ENCODE measurements at regions not wholly inside any gene's neighbourhood (a gene's known extent, or its start where the extent isn't known, plus 50 kb on each side); places are given as distances from the start of the nearest gene placed in this dataset.
"Not testable (repeated sequence)": the region's sequence is repeated elsewhere in the genome, so short reads cannot be mapped to it uniquely, and the experiment has no call there.

- DNase-seq = no peak
These were observed 129.1 kb downstream of the TNFRSF21 start for GRCh38 chr6:47180633-47181032.

GRCh38 chr6:47179286-47179685 is 130.4 kb downstream of the TNFRSF21 start:
- no peak for DNase-seq

DNA sequence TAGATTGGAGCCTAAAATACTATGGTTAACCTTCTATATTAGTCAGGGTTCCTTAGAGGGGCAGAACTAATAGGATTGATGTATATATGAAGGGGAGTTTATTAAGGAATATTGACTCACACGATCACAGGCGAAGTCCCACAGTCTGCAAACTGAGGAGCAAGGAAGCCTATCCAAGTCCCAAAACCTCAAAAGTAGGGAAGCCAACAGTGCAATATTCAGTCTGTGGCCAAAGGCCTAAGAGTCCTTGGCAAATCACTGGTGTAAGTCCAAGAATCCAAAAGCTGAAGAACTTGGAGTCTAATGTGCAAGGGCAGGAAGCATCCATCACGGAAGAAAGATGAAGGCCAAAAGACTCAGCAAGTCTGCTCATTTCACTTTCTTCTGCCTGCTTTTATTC is 133.5 kb upstream of the ADGRF1 start:
- no peak for DNase-seq

GRCh38 chr6:47174502-47175023 is 132.4 kb upstream of the ADGRF1 start:
- DNase-seq = no peak

DNA sequence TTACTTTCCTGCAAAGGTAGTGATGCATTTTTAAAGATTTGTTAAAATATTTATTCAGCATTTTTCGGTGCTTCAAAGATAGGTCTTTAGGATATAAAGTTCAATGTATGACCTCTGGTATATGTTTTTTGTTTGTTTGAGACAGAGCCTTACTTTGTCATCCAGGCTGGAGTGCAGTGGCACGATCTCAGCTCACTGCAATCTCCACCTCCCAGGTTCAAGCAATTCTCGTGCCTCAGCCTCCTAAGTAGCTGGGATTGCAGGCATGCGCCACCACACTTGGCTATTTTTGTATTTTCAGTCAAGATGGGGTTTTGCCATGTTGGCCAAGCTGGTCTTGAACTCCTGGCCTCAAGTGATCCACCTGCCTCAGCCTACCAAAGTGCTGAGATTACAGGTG is 131.9 kb upstream of the ADGRF1 start:
- not testable (repeated sequence) for DNase-seq

- DNase-seq = not testable (repeated sequence)
These were observed 131.0 kb upstream of the ADGRF1 start for GRCh38 chr6:47173145-47173544.

DNA sequence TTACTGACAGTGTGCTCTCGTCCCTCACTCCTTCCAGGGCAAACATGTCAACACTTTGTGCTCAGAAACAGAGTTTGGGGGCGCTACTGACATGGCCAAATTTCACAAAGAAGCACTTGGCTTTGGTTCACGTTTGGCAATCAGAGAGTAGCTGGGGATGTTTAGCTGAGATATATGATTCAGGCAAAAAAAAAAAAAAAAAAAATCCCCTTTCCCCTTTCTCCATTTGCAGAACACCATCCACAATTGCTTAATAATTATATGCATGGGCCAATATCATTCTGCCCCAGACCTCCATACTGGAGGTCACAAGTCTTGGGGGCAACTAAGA is 128.4 kb upstream of the ADGRF1 start:
- DNase-seq = no peak

GRCh38 chr6:47169785-47170616 is 127.9 kb upstream of the ADGRF1 start:
- DNase-seq = no peak

- DNase-seq = no peak
These were observed 126.0 kb upstream of the ADGRF1 start for GRCh38 chr6:47168180-47168579.

- no peak for DNase-seq
These were observed 123.8 kb upstream of the ADGRF1 start for GRCh38 chr6:47165918-47166317.

DNA sequence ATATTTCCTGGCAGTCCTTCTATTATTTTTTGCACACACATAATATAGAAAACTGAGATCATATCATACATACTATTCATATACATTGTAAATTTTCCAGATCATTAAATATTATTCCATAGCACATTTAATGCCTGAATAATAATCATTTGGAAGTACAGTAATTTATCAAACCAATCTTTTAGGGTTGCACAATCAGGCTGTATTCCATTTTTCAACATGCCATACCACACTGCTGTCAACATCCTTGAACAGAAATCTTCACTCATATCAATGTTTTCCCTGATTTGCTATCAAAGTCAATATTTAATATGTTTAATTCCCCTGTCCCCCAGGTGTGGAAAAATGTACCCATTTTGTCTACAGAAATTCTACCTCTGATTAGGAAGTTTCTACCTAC is 122.7 kb upstream of the ADGRF1 start:
- DNase-seq = no peak

DNA sequence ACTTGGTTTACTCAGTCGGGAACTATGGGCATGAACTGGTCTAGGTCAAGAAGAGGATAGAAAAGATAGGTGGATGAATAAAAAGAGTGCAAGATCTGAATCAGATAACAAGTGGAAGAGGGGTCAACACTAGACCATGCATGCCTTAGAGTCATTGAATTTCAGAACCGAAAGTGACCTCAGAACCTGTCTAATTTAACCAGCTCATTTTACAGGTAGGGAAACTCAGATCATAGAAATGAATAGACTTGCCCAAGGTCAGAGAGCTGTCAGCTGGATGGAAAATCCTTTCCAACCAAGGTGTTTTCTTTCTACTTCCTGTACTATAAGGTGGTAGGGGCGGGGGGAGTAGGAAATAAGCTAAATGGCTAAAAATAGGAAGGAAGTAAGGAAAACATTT is 121.4 kb upstream of the ADGRF1 start:
- no peak for DNase-seq

DNA sequence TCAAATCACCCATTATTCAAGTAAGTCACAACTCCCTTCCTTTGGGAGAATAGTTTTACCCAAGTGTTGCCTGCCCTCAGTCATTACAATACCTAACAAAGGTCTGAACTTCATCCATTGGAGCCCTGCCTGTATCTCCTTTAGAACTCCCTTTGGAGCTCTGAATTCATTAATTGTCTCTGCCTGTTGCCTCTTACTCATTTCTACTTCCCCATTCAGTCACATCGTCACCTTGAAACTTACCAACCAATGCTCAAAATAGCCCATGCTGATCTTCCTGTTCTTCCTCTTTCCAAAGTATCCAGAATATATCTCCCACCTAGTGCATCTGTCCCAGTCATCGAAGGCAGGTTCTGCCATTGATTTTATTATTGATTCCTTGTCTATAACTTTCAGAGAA is 120.7 kb upstream of the ADGRF1 start:
- DNase-seq = no peak

GRCh38 chr6:47162231-47162630 is 120.1 kb upstream of the ADGRF1 start:
- DNase-seq = no peak

DNA sequence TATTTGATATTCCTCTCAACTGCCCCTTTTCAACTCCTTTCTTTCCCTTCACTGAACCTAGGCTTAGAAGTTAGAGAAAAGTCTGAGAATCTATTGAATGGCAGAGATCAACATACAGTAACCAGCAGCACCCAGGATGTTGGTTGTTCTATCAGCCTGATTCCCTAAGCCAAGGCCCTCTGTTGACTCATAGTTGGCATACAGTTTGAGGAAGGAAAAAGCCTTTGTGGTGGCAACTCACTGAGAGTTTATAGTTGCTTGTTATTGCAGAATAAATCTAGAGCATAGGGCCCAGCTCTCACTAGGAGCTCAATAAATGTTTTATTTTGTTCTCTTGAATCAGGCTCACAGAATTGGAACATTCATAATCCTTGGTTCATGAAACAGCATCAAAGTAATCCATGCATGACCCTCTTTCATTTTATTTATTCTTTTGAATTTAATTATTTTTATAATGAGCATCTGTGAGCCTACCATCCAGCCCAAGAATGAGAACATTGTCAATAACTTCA is 119.1 kb upstream of the ADGRF1 start:
- no peak for DNase-seq

DNA sequence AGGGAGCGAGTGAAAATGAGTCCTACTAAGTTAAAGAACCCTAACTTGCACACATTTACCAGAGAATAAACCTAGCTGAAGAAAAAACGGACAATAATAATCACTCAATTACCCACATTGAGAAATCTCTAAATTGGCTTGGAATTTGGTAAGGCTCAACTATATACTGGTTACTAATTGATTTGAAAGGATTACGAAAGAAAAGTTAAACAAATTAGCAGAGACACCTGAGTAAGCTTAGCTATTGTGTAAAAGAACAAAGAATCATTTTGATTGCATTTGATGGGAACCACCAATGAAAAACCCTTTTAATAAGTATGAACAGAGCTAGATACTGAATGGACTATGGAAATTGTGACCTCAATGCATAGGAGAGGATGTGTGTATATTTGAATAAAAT is 118.6 kb upstream of the ADGRF1 start:
- no peak for DNase-seq

DNA sequence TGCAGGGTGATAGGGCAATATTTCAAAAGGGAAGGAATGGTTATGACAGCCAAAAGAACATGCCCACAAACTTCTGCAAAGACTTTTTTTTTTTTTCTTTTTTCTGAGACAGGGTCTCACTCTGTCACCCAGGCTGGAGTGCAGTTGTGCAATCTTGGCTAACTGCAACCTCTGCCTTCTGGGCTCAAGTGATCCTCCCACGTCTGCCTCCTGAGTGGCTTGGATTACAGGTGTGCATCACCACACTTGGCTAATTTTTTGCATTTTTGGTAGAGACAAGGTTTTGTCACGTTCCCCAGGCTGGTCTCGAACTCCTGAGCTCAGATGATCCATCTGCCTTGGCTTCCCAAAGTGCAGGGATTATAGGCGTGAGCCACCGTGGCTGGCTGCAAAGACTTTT is 117.6 kb upstream of the ADGRF1 start:
- DNase-seq = no peak

- DNase-seq = no peak
These were observed 115.6 kb upstream of the ADGRF1 start for GRCh38 chr6:47157653-47158219.

DNA sequence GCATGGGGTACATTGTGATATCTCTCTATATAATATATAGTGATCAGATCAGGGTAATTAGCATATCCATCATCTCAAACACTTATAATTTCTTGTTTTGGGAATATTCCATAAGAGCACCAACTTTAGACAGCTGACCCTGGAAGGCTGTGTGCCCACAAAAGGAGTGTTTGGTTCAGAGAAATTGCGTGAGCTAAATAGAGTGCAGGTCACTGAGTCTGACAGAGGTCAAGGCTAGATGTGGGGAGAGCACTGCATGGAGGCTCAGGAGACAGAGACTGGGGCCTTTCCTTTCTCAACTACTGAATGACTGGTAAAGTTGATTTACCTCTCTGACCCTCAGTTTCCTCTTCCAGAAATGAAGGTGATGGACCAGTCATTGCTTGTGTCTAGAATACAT is 114.9 kb upstream of the ADGRF1 start:
- no peak for DNase-seq

DNA sequence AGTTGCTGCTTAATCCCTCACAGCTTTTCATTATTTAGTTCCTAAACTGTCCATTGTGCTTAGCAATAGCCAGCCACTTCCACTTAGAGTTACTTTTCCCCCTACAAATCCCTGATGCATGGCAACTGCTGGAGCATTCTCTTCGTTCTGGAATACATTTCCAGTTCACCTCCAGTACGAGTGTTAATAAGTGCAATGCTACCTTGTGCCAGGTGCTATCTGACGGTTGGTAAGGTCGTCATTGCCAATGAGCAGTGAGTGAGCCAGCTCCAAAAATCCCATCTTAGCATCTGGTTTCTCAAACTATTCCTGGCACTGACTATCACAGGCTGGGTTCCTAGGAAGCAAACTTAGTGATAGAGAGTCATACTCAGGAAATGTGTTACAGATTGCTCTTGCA is 114.1 kb upstream of the ADGRF1 start:
- DNase-seq = no peak

DNA sequence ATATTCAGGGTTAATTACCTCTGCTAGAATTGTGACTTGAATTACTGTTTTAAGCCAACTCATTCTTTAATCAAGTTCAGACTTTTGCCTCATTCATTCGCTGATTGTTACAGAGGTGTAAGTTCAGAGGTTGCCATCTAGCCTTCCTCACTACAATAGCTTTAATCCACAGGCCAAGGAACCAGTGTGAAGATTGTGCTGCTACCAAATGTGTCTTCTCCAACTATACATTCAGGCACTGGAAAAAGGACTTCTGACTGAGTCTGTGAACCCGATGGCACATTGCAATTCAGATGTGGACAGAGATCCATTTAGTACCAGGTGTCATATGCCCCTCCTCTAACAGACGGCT is 111.2 kb upstream of the ADGRF1 start:
- DNase-seq = no peak

GRCh38 chr6:47152666-47153403 is 110.7 kb upstream of the ADGRF1 start:
- no peak for DNase-seq

GRCh38 chr6:47151232-47151898 is 109.2 kb upstream of the ADGRF1 start:
- no peak for DNase-seq
